Dermis blood vessel endothelial cell (primary cell): ENCODE measurements at regions not wholly inside any gene's neighbourhood (a gene's known extent, or its start where the extent isn't known, plus 50 kb on each side); places are given as distances from the start of the nearest gene placed in this dataset.
"Not testable (repeated sequence)": the region's sequence is repeated elsewhere in the genome, so short reads cannot be mapped to it uniquely, and the experiment has no call there.

Experiments used
- DNase-seq: peaks from one replicate; pipeline ENCODE4 v3.0.0; 2010

- no peak for DNase-seq
Measured at GRCh38 chr7:113292105-113292504, 173.8 kb upstream of the SMIM30 start.

DNA sequence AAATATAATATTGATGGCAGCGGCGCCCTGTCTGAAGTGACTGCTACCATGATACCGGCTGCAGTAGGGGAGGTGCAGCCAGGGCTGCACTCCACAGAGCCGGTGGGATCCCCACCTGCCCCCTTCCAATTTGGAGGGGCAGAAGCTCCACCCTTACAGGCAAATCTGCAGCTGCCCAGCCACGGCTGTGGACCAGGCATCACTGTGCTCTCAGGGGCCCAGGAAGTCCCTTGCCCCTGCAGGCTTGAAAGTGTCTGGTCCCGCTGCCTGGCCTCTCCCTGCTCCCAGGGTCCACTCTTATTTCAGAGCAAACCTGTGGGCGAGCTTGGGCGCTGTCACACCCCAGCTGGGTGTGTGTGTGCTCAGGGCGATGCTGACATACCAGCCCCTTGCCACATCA is 172.7 kb upstream of the SMIM30 start:
- DNase-seq: no peak

GRCh38 chr7:113289140-113289740 is 170.9 kb upstream of the SMIM30 start:
- no peak for DNase-seq

DNA sequence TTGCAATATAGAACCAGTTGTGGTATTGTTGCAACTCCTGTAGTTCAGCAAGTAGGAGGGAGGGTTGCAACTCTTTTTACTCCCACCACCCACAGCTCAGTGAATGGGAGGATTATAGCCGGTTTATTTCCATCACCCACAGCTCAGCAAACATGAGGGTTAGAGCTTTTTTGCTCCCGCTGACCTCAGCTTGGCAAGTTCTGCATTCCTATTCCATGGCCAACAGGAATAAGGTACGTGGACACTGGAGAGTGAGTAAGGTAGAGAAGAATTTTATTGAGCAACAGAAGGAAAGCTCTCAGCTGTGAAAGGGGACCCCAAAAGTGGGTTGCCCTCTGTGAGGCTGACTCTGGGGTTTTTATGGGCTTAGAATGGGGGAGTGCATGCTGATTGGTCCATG is 167.1 kb upstream of the SMIM30 start:
- no peak for DNase-seq

DNA sequence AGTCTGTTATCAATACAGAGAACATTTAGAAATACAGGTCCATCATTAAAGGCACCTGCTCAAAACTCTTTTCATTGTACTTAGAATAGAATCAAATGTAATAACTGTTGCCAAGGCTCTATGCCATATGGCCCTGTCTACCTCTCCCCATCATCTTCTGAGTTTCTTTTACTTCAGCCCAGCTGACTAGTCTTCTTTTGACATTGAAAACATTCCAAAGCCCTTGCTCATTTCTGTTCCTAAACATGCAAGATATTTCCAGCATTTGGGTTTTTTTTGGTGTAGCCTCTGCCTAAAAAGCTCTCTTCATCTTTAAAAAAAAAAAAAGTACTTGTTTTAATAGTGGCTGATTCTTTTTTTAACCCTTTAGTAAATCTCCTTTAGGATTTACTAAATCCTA is 165.5 kb upstream of the SMIM30 start:
- DNase-seq: no peak

GRCh38 chr7:113282875-113283274 is 164.5 kb upstream of the SMIM30 start:
- no peak for DNase-seq

DNA sequence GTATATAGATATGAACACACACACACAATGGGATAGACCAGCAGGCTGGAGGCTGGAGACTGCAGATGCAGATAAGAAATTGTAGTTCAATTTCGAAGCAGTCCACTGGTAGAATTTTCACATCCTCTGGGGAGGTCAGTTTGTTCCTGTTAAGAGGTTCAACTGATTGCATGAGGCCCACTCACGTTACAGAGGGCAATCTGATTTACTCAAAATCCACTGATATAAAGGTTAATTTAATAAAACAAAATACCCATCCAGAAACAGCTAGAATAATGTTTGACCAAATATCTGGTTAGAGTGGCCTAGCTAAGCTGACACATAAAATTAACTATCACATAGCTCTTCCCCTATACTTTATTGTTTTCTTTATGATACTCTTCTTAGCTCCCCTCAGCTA is 162.9 kb upstream of the SMIM30 start:
- DNase-seq: no peak

- no peak for DNase-seq
Measured at GRCh38 chr7:113279256-113279655, 160.9 kb upstream of the SMIM30 start.

DNA sequence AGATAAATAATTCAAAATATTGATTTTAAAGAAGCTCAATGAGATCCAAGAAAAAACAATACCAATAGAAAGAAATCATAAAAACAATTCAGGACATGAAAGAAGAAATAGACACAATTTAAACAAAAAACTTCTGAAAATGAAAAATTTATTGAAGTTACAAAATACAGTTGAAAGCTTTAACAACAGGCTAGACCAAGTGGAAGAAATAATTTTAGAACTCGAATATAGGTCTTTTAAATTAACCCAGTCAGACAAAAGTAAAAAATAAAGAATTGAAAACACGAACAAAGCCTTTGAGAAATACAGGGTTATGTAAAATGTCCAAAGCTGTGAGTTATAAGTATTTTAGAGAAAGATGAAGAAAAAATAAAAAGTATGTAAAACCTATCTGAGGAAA is 152.4 kb upstream of the SMIM30 start:
- no peak for DNase-seq

GRCh38 chr7:113269592-113269991 is 151.2 kb upstream of the SMIM30 start:
- not testable (repeated sequence) for DNase-seq

GRCh38 chr7:113268757-113269156 is 150.4 kb upstream of the SMIM30 start:
- no peak for DNase-seq

DNA sequence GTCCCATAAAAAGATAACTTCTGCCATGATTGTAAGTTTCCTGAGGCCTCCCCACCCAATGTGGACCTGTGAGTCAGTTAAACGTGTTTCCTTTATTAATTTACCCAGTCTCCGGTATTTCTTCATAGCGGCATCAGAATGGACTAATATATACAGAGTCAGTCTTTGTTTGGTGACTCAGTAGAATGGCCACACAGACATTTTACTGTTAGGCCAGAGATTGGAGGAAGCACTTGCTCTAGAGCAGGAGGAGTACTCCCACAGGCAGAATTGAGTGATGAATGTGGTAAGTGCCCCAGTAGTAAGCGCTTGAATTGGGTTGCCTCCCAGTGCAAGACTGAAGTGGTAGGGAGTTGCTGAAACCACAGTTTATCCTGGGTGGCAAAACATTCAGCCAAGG is 149.5 kb upstream of the SMIM30 start:
- DNase-seq: no peak

- no peak for DNase-seq
Measured at GRCh38 chr7:113267271-113267670, 148.9 kb upstream of the SMIM30 start.

- DNase-seq: no peak
Measured at GRCh38 chr7:113263749-113264148, 145.4 kb upstream of the SMIM30 start.

DNA sequence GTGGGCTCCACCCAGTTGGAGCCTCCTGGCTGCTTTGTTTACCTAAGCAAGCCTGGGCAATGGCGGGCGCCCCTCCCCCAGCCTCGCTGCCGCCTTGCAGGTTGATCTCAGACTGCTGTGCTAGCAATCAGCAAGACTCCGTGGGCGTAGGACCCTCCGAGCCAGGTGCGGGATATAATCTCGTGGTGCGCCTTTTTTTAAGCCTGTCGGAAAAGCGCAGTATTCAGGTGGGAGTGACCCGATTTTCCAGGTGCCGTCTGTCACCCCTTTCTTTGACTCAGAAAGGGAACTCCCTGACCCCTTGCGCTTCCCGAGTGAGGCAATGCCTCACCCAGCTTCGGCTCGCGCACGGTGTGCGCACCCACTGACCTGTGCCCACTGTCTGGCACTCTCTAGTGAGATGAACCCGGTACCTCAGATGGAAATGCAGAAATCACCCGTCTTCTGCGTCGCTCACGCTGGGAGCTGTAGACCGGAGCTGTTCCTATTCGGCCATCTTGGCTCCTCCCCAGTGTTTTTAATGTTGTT is 144.9 kb upstream of the SMIM30 start:
- DNase-seq: not testable (repeated sequence)

GRCh38 chr7:113256883-113257531 is 138.7 kb upstream of the SMIM30 start:
- no peak for DNase-seq

GRCh38 chr7:113247198-113247597 is 128.8 kb upstream of the SMIM30 start:
- DNase-seq: no peak

DNA sequence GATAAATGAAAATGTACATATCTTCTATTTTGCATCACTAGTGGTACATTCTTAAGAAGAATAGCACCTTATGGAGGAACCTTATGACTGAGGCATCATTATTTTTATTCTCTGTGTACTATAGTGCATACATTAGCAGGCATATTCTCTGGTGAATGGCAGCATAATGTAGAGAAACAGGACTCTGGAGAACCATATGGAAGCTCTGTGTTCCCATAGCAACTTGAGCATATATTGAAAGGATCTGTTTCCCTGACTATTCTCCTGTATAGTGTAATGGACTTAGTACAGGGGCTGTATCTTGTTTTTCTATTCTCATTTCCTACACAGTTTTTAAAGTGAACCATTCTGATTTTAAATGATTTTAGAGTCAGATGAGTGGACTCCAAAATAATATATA is 128.4 kb upstream of the SMIM30 start:
- DNase-seq: no peak

DNA sequence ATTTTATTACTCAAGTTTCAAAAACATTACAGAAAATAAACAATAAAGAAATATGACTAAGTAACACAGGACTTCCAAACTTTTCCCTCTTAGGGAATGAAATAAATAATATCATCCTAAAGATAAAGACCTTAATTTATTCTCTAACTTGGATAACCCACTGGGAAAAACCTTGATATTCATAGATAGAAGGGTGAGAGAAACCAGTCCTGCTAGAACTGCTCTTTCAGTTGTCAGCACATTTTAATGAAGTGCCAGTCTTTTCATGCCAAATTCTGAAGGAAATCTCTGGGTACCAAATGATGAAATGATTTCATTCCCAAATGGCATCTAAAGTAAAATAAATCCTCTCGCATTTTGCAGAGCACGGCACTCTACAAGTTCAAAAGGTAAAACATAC is 114.5 kb upstream of the SMIM30 start:
- DNase-seq: no peak

- no peak for DNase-seq
Measured at GRCh38 chr7:113230691-113231090, 112.3 kb upstream of the SMIM30 start.

DNA sequence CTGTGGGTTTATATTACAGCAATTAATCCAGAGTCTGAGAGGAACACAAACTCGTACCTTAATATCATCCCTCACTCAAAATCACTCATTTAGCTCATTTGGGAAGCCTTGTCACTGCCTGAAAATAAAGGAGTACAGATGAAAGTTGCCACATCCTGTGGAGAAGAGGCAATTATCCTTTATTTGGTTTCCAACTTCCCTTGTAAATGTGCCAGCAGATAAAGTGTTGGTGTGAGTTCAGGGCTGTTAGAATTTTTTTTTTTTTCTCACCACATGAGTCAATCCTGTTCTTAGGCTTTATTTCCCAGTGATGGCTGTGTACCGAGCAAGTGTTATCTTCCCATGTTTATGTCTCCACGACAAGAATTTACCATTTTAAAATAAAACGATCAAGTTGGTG is 99.0 kb upstream of the SMIM30 start:
- no peak for DNase-seq

DNA sequence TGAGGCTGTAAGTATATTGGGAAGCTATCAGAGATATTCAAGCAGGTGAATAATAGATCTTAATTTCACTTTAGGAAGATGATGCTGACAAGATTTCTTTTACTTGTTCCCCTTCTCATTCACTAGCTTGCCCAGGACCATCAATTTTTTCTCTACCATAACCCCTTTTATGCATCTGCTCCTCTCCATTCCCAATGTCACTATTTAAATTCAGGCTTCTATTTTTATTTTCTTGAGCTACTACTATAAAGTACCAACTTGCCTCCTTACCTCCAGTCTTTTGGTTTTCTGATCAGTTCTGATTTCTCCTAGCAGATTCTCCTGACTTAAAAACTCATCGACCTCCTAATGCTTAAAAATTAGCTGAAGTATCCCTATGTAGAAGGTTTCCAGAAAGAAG is 97.7 kb upstream of the SMIM30 start:
- no peak for DNase-seq

DNA sequence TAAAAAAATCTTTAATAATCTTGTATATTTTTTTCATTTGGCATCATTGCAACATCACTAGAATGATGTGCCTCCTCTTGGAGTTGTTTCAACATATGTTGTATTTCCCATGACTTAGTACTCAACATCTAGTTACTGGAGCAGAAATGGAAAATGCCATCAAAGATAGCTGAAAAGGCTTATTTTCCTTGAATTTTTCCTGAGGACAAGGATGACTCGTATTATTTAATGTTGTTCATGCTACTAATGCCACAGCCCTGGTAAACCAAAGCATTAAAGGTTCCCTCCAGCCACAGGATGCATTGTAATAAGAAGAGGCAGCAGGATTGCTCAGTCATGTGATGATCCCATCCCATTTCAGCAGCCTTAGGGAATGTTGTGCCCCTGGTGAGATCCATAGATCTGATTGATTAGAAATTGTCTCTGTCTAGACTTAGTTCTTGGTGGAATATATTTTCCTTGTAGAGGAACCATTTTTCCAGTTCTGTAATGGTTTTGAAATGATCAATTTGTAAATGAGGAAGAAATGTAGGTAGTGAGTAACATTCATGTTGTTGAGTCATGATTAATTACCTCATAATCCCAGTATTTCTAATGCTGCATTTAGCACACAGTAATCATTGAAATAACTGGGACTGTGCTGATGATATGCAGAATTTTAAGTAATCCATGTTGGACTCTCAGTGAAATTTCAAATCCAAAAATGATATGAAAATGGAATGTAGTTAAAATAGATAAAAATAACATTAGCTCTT is 91.3 kb upstream of the SMIM30 start:
- no peak for DNase-seq

GRCh38 chr7:113207931-113208330 is 89.6 kb upstream of the SMIM30 start:
- no peak for DNase-seq
